HG03354 (cell line): ENCODE measurements at regions not wholly inside any gene's neighbourhood (a gene's known extent, or its start where the extent isn't known, plus 50 kb on each side); places are given as distances from the start of the nearest gene placed in this dataset.

ENCODE experiments used
- ATAC-seq: cut with Tn5 transposase; IDR thresholded peaks from one replicate; pipeline ENCODE4 v1.9.1; 2021; ENCODE audit warnings: mild to moderate bottlenecking; ENCODE audit not compliant: unreplicated experiment, poor library complexity, severe bottlenecking

GRCh38 chr13:40464337-40465014 is 202.0 kb downstream of the FOXO1 start:
- peak; percentile 47 for ATAC-seq

GRCh38 chr13:40465015-40465390 is 201.4 kb downstream of the FOXO1 start:
- ATAC-seq: no peak

- ATAC-seq: no peak
Observed at GRCh38 chr13:40466272-40466671, 200.2 kb downstream of the FOXO1 start.

GRCh38 chr13:40468227-40468838 is 198.1 kb downstream of the FOXO1 start:
- no peak for ATAC-seq

GRCh38 chr13:40469581-40470310 is 196.7 kb downstream of the FOXO1 start:
- no peak for ATAC-seq

- ATAC-seq: no peak
Observed at GRCh38 chr13:40470660-40471059, 195.8 kb downstream of the FOXO1 start.

GRCh38 chr13:40471076-40471475 is 195.4 kb downstream of the FOXO1 start:
- ATAC-seq: no peak

- ATAC-seq: no peak
Observed at GRCh38 chr13:40471911-40472310, 194.5 kb downstream of the FOXO1 start.

- ATAC-seq: no peak
Observed at GRCh38 chr13:40472427-40473220, 193.8 kb downstream of the FOXO1 start.

GRCh38 chr13:40475617-40476016 is 190.8 kb downstream of the FOXO1 start:
- ATAC-seq: no peak

GRCh38 chr13:40476175-40476958 is 190.1 kb downstream of the FOXO1 start:
- no peak for ATAC-seq

GRCh38 chr13:40477623-40478608 is 188.5 kb downstream of the FOXO1 start:
- no peak for ATAC-seq

- no peak for ATAC-seq
Observed at GRCh38 chr13:40478775-40479174, 187.7 kb downstream of the FOXO1 start.

GRCh38 chr13:40479196-40479845 is 187.1 kb downstream of the FOXO1 start:
- no peak for ATAC-seq

- ATAC-seq: no peak
Observed at GRCh38 chr13:40480012-40480914, 186.2 kb downstream of the FOXO1 start.

GRCh38 chr13:40480915-40481516 is 185.4 kb downstream of the FOXO1 start:
- ATAC-seq: no peak

- ATAC-seq: no peak
Observed at GRCh38 chr13:40483601-40484000, 182.8 kb downstream of the FOXO1 start.
